ENCODE measurements at regions not wholly inside any gene's neighbourhood (a gene's known extent, or its start where the extent isn't known, plus 50 kb on each side); places are given as distances from the start of the nearest gene placed in this dataset.

GRCh38 chr1:55775007-55775406 lies 559.8 kb upstream of the USP24 start:
- Histone ChIP-seq H3K27ac (replicated peaks) (no peak overlapping the region), H3K27me3 (ENCODE audit: insufficient read depth, poor library complexity, severe bottlenecking) (no peaks in the 10 kb centered on the region), H3K4me3 (replicated peaks; ENCODE audit: insufficient read depth, low read length) (no peak overlapping the region)
- TF ChIP-seq SPI1 (IDR thresholded peaks at IDR 0.05; ENCODE audit: borderline replicate concordance, low read depth) (no peak), GABPA (IDR thresholded peaks at IDR 0.05; ENCODE audit: low read depth) (no peak), POLR2AphosphoS5 (IDR thresholded peaks at IDR 0.05; ENCODE audit: low read depth) (no peak), CTCF (IDR thresholded peaks at IDR 0.05; ENCODE audit: insufficient read depth, low read length) (no peak)
- TF ChIP-seq, protein P1, sequence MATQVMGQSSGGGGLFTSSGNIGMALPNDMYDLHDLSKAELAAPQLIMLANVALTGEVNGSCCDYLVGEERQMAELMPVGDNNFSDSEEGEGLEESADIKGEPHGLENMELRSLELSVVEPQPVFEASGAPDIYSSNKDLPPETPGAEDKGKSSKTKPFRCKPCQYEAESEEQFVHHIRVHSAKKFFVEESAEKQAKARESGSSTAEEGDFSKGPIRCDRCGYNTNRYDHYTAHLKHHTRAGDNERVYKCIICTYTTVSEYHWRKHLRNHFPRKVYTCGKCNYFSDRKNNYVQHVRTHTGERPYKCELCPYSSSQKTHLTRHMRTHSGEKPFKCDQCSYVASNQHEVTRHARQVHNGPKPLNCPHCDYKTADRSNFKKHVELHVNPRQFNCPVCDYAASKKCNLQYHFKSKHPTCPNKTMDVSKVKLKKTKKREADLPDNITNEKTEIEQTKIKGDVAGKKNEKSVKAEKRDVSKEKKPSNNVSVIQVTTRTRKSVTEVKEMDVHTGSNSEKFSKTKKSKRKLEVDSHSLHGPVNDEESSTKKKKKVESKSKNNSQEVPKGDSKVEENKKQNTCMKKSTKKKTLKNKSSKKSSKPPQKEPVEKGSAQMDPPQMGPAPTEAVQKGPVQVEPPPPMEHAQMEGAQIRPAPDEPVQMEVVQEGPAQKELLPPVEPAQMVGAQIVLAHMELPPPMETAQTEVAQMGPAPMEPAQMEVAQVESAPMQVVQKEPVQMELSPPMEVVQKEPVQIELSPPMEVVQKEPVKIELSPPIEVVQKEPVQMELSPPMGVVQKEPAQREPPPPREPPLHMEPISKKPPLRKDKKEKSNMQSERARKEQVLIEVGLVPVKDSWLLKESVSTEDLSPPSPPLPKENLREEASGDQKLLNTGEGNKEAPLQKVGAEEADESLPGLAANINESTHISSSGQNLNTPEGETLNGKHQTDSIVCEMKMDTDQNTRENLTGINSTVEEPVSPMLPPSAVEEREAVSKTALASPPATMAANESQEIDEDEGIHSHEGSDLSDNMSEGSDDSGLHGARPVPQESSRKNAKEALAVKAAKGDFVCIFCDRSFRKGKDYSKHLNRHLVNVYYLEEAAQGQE (IDR thresholded peaks at IDR 0.05; ENCODE audit: insufficient replicate concordance, low read depth): no peak
- DNase-seq (ENCODE audit: low read depth in 1 of 2, low spot score in 1 of 2): no peak

- Histone ChIP-seq H3K27ac (replicated peaks) (no peak overlapping the region), H3K27me3 (ENCODE audit: insufficient read depth, poor library complexity, severe bottlenecking) (no peaks in the 10 kb centered on the region), H3K4me3 (replicated peaks; ENCODE audit: insufficient read depth, low read length) (no peak overlapping the region)
- TF ChIP-seq POLR2AphosphoS5 (IDR thresholded peaks at IDR 0.05; ENCODE audit: low read depth) (no peak), CTCF (IDR thresholded peaks at IDR 0.05; ENCODE audit: insufficient read depth, low read length) (no peak), GABPA (IDR thresholded peaks at IDR 0.05; ENCODE audit: low read depth) (no peak), SPI1 (IDR thresholded peaks at IDR 0.05; ENCODE audit: borderline replicate concordance, low read depth) (no peak)
- TF ChIP-seq, protein P1 (IDR thresholded peaks at IDR 0.05; ENCODE audit: insufficient replicate concordance, low read depth): no peak
- no peak for DNase-seq (ENCODE audit: low read depth in 1 of 2, low spot score in 1 of 2)
Measured at GRCh38 chr1:55774446-55774845, 559.3 kb upstream of the USP24 start.

DNA sequence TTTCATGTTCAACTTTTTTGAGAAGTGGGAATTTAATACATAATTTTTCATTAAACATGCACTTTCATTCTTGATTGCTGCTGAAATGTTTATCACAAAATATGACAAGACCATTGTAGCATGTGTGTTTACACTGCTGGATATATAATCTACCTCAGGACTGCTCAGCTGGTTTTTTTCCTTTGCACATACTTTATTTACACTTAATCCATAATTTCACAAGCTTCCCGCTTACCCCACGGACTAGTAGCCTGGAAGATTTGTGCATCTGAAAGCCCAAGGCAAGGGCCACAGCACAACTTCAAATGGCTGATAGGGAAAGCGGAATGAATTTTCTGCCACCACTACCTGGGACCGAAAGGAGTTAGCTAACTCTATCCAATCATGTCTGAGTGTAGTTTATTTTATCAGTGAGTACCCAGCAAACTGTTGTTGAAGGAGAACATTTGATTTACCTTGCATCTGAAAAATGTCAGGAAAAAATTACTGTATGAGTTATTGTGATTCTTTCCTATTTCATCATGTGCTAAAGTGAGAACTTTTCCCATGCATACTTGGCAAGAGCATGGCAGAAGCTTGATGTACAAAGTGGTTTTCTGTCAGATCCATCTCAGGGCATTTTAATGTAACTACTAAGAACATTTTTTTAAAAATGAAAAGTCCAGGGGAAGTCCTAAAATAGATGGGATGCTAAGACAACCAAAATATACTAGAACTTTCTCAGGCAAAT lies 558.2 kb upstream of the USP24 start:
- no peak overlapping the region for H3K27ac ChIP-seq (replicated peaks)
- no peak for DNase-seq (ENCODE audit: low read depth in 1 of 2, low spot score in 1 of 2)
- no peak for TF ChIP-seq SPI1 (IDR thresholded peaks at IDR 0.05; ENCODE audit: borderline replicate concordance, low read depth)
- TF ChIP-seq CTCF (IDR thresholded peaks at IDR 0.05; ENCODE audit: insufficient read depth, low read length): no peak
- TF ChIP-seq POLR2AphosphoS5 (IDR thresholded peaks at IDR 0.05; ENCODE audit: low read depth): no peak
- TF ChIP-seq, protein P1 (IDR thresholded peaks at IDR 0.05; ENCODE audit: insufficient replicate concordance, low read depth): no peak
- TF ChIP-seq GABPA (IDR thresholded peaks at IDR 0.05; ENCODE audit: low read depth): no peak
- no peaks in the 10 kb centered on the region for H3K27me3 ChIP-seq (ENCODE audit: insufficient read depth, poor library complexity, severe bottlenecking)
- H3K4me3 ChIP-seq (replicated peaks; ENCODE audit: insufficient read depth, low read length): no peak overlapping the region
